Epidermal melanocyte (primary cell): ENCODE measurements at regions not wholly inside any gene's neighbourhood (a gene's known extent, or its start where the extent isn't known, plus 50 kb on each side); places are given as distances from the start of the nearest gene placed in this dataset.

Experiments
- DNase-seq: peaks from one replicate; pipeline ENCODE4 v3.0.0; 2011; ENCODE audit warnings: low spot score; ENCODE audit not compliant: insufficient read length

- no peak for DNase-seq
These were observed 50.1 kb upstream of the OBI1 start for GRCh38 chr13:78709028-78709427.
